Kidney (tissue), 13 donors: ENCODE measurements at regions not wholly inside any gene's neighbourhood (a gene's known extent, or its start where the extent isn't known, plus 50 kb on each side); places are given as distances from the start of the nearest gene placed in this dataset.
"Not testable (repeated sequence)": the region's sequence is repeated elsewhere in the genome, so short reads cannot be mapped to it uniquely, and the experiment has no call there.

Experiments
- DNase-seq, 5 donors: peaks; one replicate each; pipeline ENCODE4 v3.0.0-alpha.2; 2013 to 2020
- FAIRE-seq: peaks from 2 replicates; lab custom pipeline; 2012; peaks lifted over from hg19 to GRCh38; lab: Jason Lieb, UNC
- H3K27ac ChIP-seq, 2 donors: one replicate each; pipeline ENCODE4 v1.7.0; 2013; ENCODE audit warnings: low read depth in 2 of 2, low read length in 2 of 2, inconsistent platforms in 1 of 2
- H3K27me3 ChIP-seq: one replicate; pipeline ENCODE4 v1.7.1; 2013; ENCODE audit warnings: low read length, inconsistent platforms; ENCODE audit not compliant: control insufficient read depth, insufficient read depth
- H3K36me3 ChIP-seq, 3 donors: one replicate each; pipeline versions ENCODE4 v1.7.0 to v1.7.1; 2013; ENCODE audit warnings: low read length in 3 of 3, control low read depth in 1 of 3, inconsistent platforms in 1 of 3; ENCODE audit not compliant: insufficient read depth in 3 of 3, control insufficient read depth in 2 of 3
- H3K4me1 ChIP-seq, 3 donors: one replicate each; pipeline versions ENCODE4 v1.7.0 to v1.7.1; 2013; ENCODE audit warnings: low read length in 3 of 3, inconsistent platforms in 1 of 3, low read depth in 1 of 3; ENCODE audit not compliant: control insufficient read depth in 2 of 3, insufficient read depth in 2 of 3
- H3K4me3 ChIP-seq, 3 donors: one replicate each; pipeline versions ENCODE4 v1.7.0 to v1.8.1; 2013; ENCODE audit warnings: low read length in 3 of 3, control low read depth in 1 of 3, inconsistent platforms in 1 of 3
- H3K9ac ChIP-seq, 3 donors: one replicate each; pipeline versions ENCODE4 v1.7.0 to v1.7.1; 2013; ENCODE audit warnings: low read length in 3 of 3, control low read depth in 1 of 3, inconsistent platforms in 1 of 3
- H3K9me3 ChIP-seq, 3 donors: one replicate each; pipeline versions ENCODE4 v1.7.0 to v1.7.1; 2013; ENCODE audit warnings: low read length in 3 of 3, control low read depth in 1 of 3, inconsistent platforms in 1 of 3; ENCODE audit not compliant: control insufficient read depth in 2 of 3, insufficient read depth in 1 of 3
- intact Hi-C: fragments of 100-400 bp; cut with DNase I; formaldehyde crosslinking; loops from one replicate; pipeline ENCODE4 v1.11.1; 2022
- TF ChIP-seq, protein P1 (sequence below): IDR thresholded peaks from 3 replicates; pipeline ENCODE4 v1.5.1; 2012; ENCODE audit warnings: mild to moderate bottlenecking, moderate library complexity, borderline replicate concordance; ENCODE audit not compliant: insufficient read depth; ENCODE audit errors: extremely low read depth
- donor health status: control.
- donor health status: control.
- donor health status: control.
- donor health status: control.
- donor health status: control.
- donor health status: DM: yes; HTN: yes; CAD: no.
- donor health status: Normal renal cell carcinoma (clear cell type).

DNA sequence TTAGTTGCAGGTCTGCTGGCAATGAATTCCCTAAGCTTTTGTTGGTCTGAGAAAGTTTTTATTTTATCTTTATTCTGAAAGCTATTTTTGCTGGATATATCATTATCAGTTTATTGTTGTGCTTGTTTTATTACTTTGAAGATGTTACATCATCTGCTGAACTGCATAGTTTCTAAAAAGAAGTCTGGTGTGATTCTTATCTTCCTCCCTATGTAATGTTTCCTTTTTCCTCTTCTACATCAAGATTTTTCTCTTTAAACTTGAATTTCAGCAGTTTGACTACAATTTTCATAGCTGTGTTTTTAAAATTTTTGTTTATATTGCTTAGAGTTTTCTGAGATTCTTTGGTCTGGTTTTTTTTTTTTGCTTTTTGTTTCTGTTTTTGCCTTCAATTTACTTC is 137.1 kb upstream of the PMCH start:
- no peak for DNase-seq

DNA sequence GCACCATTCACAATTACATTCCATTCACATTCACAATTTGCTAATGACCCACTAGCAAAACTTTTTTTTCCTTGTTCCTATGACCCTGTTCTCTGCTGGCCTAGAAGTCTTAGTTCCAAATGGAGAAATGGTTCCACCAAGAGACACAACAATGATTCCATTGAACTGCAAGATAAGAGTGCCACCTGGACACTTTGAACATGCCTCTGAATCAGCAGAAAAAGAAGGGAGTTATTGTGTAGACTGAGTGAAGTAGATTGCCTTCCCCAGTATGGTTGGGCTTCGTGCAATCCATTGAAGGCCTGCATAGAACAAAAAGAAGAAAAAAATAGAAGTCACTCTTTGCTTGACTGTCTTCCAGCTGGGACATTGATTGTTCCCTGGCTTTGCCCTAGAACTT is 133.8 kb upstream of the PMCH start:
- intact Hi-C loops = no loop called here
- DNase-seq (no peak), FAIRE-seq (no peak)
- TF ChIP-seq, protein P1, sequence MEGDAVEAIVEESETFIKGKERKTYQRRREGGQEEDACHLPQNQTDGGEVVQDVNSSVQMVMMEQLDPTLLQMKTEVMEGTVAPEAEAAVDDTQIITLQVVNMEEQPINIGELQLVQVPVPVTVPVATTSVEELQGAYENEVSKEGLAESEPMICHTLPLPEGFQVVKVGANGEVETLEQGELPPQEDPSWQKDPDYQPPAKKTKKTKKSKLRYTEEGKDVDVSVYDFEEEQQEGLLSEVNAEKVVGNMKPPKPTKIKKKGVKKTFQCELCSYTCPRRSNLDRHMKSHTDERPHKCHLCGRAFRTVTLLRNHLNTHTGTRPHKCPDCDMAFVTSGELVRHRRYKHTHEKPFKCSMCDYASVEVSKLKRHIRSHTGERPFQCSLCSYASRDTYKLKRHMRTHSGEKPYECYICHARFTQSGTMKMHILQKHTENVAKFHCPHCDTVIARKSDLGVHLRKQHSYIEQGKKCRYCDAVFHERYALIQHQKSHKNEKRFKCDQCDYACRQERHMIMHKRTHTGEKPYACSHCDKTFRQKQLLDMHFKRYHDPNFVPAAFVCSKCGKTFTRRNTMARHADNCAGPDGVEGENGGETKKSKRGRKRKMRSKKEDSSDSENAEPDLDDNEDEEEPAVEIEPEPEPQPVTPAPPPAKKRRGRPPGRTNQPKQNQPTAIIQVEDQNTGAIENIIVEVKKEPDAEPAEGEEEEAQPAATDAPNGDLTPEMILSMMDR = no peak
- H3K36me3 ChIP-seq = no peaks in the 10 kb centered on the region
- H3K4me1 ChIP-seq = no peaks in the 10 kb centered on the region
- H3K27ac ChIP-seq = no peak overlapping the region
- H3K4me3 ChIP-seq = no peak overlapping the region
- H3K27me3 ChIP-seq = no peaks in the 10 kb centered on the region
- peaks cover 0 to 6% (median 0%) of the 10 kb centered on the region in 3 donors for H3K9me3 ChIP-seq
- no peak overlapping the region for H3K9ac ChIP-seq

More for the DNA sequence above, 137.1 kb upstream of the PMCH start:
- Histone ChIP-seq H3K9me3 (peaks cover 0 to 6% (median 0%) of the 10 kb centered on the region in 3 donors), H3K4me1 (no peaks in the 10 kb centered on the region), H3K36me3 (no peaks in the 10 kb centered on the region), H3K4me3 (no peak overlapping the region), H3K9ac (no peak overlapping the region), H3K27me3 (no peaks in the 10 kb centered on the region), H3K27ac (no peak overlapping the region)
- no peak for FAIRE-seq
- TF ChIP-seq, protein P1 = no peak
- intact Hi-C loops = no loop called here

DNA sequence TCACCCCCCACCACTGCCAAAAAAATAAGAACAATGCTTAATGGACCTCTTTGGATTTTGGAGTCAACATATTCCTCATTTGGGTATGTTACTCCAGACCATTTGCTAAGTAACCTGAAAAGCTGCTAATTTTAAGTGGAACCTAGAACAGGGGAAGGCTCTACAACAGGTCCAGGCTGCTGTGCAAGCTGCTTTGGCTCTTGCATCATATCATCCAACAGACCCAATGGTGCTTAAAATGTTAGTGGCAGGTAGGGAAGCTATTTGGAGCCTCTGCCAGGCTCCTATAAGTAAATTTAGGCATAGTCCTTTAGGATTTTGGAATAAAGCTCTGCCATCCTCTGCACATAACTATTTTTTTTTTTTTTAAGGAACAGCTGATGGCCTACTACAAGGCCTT is 132.2 kb upstream of the PMCH start:
- Histone ChIP-seq H3K4me3 (no peak overlapping the region), H3K27ac (no peak overlapping the region), H3K27me3 (no peaks in the 10 kb centered on the region), H3K9ac (no peak overlapping the region), H3K9me3 (peaks cover 0 to 1% (median 0%) of the 10 kb centered on the region in 3 donors), H3K4me1 (no peaks in the 10 kb centered on the region), H3K36me3 (no peaks in the 10 kb centered on the region)
- FAIRE-seq (no peak), DNase-seq (no peak)
- intact Hi-C loops = no loop called here
- TF ChIP-seq, protein P1 = no peak

DNA sequence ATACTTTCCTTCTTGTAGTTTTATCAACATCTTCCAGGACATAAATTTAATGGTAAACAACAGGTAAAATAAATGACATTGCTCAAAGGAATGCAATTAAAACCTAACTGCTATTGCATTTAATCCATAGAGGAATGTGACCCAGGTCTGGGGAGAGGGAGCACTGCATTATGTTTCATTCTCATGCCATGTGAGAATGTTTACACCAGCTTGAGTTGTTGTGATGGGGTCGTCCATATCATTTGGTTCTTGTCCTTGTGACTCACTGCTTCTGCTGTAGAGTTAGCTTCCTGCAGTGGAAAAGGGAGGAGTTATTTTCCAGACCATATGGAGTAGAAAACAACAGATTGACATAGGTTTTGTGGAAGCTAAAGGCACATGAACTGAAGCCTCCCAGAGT is 129.3 kb upstream of the PMCH start:
- H3K9ac ChIP-seq = no peak overlapping the region
- TF ChIP-seq, protein P1 = no peak
- H3K27ac ChIP-seq = no peak overlapping the region
- no peak overlapping the region for H3K4me3 ChIP-seq
- FAIRE-seq = no peak
- H3K36me3 ChIP-seq = no peaks in the 10 kb centered on the region
- peak in 2 of 5 donors; percentile 30 to 32 for DNase-seq
- H3K4me1 ChIP-seq = no peaks in the 10 kb centered on the region
- H3K9me3 ChIP-seq = no peaks in the 10 kb centered on the region
- H3K27me3 ChIP-seq = no peaks in the 10 kb centered on the region
- intact Hi-C loops = no loop called here

DNA sequence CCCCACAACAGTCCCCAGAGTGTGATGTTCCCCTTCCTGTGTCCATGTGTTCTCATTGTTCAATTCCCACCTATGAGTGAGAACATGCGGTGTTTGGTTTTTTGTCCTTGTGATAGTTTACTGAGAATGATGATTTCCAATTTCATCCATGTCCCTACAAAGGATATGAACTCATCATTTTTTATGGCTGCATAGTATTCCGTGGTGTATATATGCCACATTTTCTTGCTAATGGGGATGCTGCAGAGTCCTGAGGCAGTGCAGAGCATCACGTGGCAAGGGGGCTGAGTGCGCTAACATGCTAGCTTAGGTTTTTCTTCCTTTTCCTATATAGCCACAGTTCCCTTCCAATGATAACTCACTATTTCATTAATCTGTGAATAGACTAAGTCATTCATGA is 127.5 kb upstream of the PMCH start:
- H3K27ac ChIP-seq, H3K9ac ChIP-seq, H3K4me3 ChIP-seq, H3K36me3 ChIP-seq, H3K27me3 ChIP-seq, H3K9me3 ChIP-seq, FAIRE-seq, intact Hi-C loops, H3K4me1 ChIP-seq, DNase-seq: not testable (repeated sequence)
